H1 (cell line): ENCODE measurements at regions not wholly inside any gene's neighbourhood (a gene's known extent, or its start where the extent isn't known, plus 50 kb on each side); places are given as distances from the start of the nearest gene placed in this dataset.

Source experiments
- CTCF ChIA-PET: fragments of 300-600 bp; sonication (Branson Sonifier 250); formaldehyde crosslinking; loops from one replicate; lab custom pipeline; 2021; ENCODE audit not compliant: partially characterized antibody; lab: Charles Lee
- POLR2A ChIA-PET: fragments of 300-600 bp; sonication (Branson Sonifier 250); formaldehyde crosslinking; loops from one replicate; lab custom pipeline; 2021; ENCODE audit warnings: inconsistent platforms; ENCODE audit not compliant: partially characterized antibody; lab: Charles Lee
- DNase-seq, 2 experiments: peaks; one replicate each; pipeline versions ENCODE4 v3.0.0 to v3.0.0-alpha.2; 2010 to 2022; ENCODE audit warnings: low spot score in 2 of 2, low read depth in 1 of 2, mixed read lengths in 1 of 2
- FAIRE-seq: peaks from 2 replicates; lab custom pipeline; 2011; peaks lifted over from hg19 to GRCh38; lab: Jason Lieb, UNC
- H2AFZ ChIP-seq: 2 replicates; pipeline ENCODE4 v1.8.1; 2012; ENCODE audit warnings: low read length, inconsistent platforms
- H2AK5ac ChIP-seq: 2 replicates; pipeline ENCODE4 v1.6.1; 2013; ENCODE audit warnings: low read depth, low read length
- H2BK120ac ChIP-seq: replicated peaks from 2 replicates; pipeline ENCODE3; 2013; ENCODE audit warnings: low read depth, low read length, inconsistent platforms
- H2BK12ac ChIP-seq: 2 replicates; pipeline ENCODE4 v1.6.1; 2013; ENCODE audit warnings: low read depth, low read length
- H2BK15ac ChIP-seq: 2 replicates; pipeline ENCODE4 v1.6.1; 2013; ENCODE audit warnings: low read length
- H2BK20ac ChIP-seq: 2 replicates; pipeline ENCODE4 v1.6.1; 2013; ENCODE audit warnings: low read length
- H2BK5ac ChIP-seq: 2 replicates; pipeline ENCODE4 v1.6.1; 2013; ENCODE audit warnings: low read depth, low read length
- H3K14ac ChIP-seq: 2 replicates; pipeline ENCODE4 v1.6.1; 2013; ENCODE audit warnings: inconsistent platforms; ENCODE audit not compliant: insufficient read length
- H3K18ac ChIP-seq: 2 replicates; pipeline ENCODE4 v1.6.1; 2013; ENCODE audit warnings: low read length; ENCODE audit errors: extremely low read depth
- H3K23ac ChIP-seq: 2 replicates; pipeline ENCODE4 v1.6.1; 2013; ENCODE audit warnings: inconsistent platforms; ENCODE audit not compliant: insufficient read length
- H3K23me2 ChIP-seq: 2 replicates; pipeline ENCODE4 v1.6.1; 2013; ENCODE audit warnings: low read depth, low read length
- H3K27ac ChIP-seq: 2 replicates; pipeline ENCODE4 v1.6.1; 2011; ENCODE audit warnings: low read depth, low read length, inconsistent platforms
- H3K27me3 ChIP-seq, 4 experiments: replicated peaks in 1 of 4; 1 replicate in 1 of 4; 2 replicates in 3 of 4; pipeline versions ENCODE4 v1.6.1 to v1.8.1; 2011 to 2013; ENCODE audit warnings: low read length in 3 of 4, mild to moderate bottlenecking in 3 of 4, inconsistent platforms in 2 of 4, mixed read lengths in 2 of 4, moderate library complexity in 1 of 4; ENCODE audit not compliant: control insufficient read depth in 3 of 4, insufficient read depth in 3 of 4; ENCODE audit errors: extremely low read depth in 1 of 4
- H3K36me3 ChIP-seq, 4 experiments: 2 replicates each; pipeline versions ENCODE4 v1.6.1 to v1.8.1; 2011 to 2013; ENCODE audit warnings: mild to moderate bottlenecking in 4 of 4, low read length in 3 of 4, moderate library complexity in 2 of 4, control low read depth in 1 of 4, inconsistent platforms in 1 of 4; ENCODE audit not compliant: insufficient read depth in 4 of 4, control insufficient read depth in 2 of 4
- H3K4ac ChIP-seq: replicated peaks from 2 replicates; pipeline ENCODE3; 2013; ENCODE audit warnings: low read length, low read depth, mixed read lengths, inconsistent platforms; ENCODE audit not compliant: insufficient read length
- H3K4me1 ChIP-seq, 4 experiments: replicated peaks in 1 of 4; 1 replicate in 1 of 4; 2 replicates in 3 of 4; pipeline versions ENCODE4 v1.6.1 to v1.8.1; 2011 to 2013; ENCODE audit warnings: low read length in 3 of 4, inconsistent platforms in 2 of 4, mixed read lengths in 1 of 4; ENCODE audit not compliant: insufficient read depth in 4 of 4, control insufficient read depth in 3 of 4
- H3K4me2 ChIP-seq, 2 experiments: 2 replicates each; pipeline versions ENCODE4 v1.6.1 to v1.8.1; 2011 to 2013; ENCODE audit warnings: low read depth in 2 of 2, low read length in 2 of 2, control low read depth in 1 of 2, inconsistent platforms in 1 of 2, mild to moderate bottlenecking in 1 of 2; ENCODE audit not compliant: insufficient read depth in 1 of 2
- H3K4me3 ChIP-seq, 4 experiments: fragments of 200-600, 300-600 bp in 1 of 4; sonication (generic), shearing (Covaris generic), sonication (Bioruptor Twin) in 1 of 4; 2 replicates each; pipeline versions ENCODE4 v1.5.1 to v1.8.1; 2011 to 2016; ENCODE audit warnings: low read length in 4 of 4, low read depth in 3 of 4, control low read depth in 2 of 4, inconsistent platforms in 2 of 4, mild to moderate bottlenecking in 2 of 4, mixed read lengths in 1 of 4, moderate library complexity in 1 of 4; ENCODE audit not compliant: insufficient read depth in 2 of 4; ENCODE audit errors: extremely low read depth in 1 of 4
- H3K56ac ChIP-seq: replicated peaks from 2 replicates; pipeline ENCODE3; 2013; ENCODE audit warnings: low read depth, mild to moderate bottlenecking, mixed read lengths, low read length, inconsistent platforms; ENCODE audit not compliant: insufficient read length
- H3K79me1 ChIP-seq: 2 replicates; pipeline ENCODE4 v1.6.1; 2013; ENCODE audit warnings: low read depth, low read length, control low read depth
- H3K79me2 ChIP-seq, 2 experiments: 2 replicates each; pipeline versions ENCODE4 v1.6.1 to v1.8.1; 2012 to 2013; ENCODE audit warnings: low read length in 2 of 2, mild to moderate bottlenecking in 2 of 2, inconsistent platforms in 1 of 2; ENCODE audit not compliant: insufficient read depth in 2 of 2, control insufficient read depth in 1 of 2
- H3K9ac ChIP-seq, 4 experiments: replicated peaks in 1 of 4; 1 replicate in 1 of 4; 2 replicates in 3 of 4; pipeline versions ENCODE4 v1.6.1 to v1.8.1; 2011 to 2013; ENCODE audit warnings: low read depth in 3 of 4, low read length in 3 of 4, control low read depth in 2 of 4, mild to moderate bottlenecking in 2 of 4, moderate library complexity in 2 of 4, inconsistent platforms in 1 of 4; ENCODE audit errors: extremely low read depth in 1 of 4
- H3K9me3 ChIP-seq, 2 experiments: 2 replicates each; pipeline versions ENCODE4 v1.6.1 to v1.8.1; 2012 to 2013; ENCODE audit warnings: mild to moderate bottlenecking in 2 of 2, moderate library complexity in 2 of 2, control low read depth in 1 of 2, inconsistent platforms in 1 of 2, low read depth in 1 of 2, low read length in 1 of 2, mixed read lengths in 1 of 2; ENCODE audit not compliant: insufficient read depth in 2 of 2
- H4K20me1 ChIP-seq, 2 experiments: replicated peaks in 1 of 2; 2 replicates each; pipeline versions ENCODE3 to v1.8.1; 2011 to 2013; ENCODE audit warnings: inconsistent platforms in 2 of 2, low read length in 2 of 2, mild to moderate bottlenecking in 1 of 2; ENCODE audit not compliant: insufficient read depth in 2 of 2, control insufficient read depth in 1 of 2
- H4K5ac ChIP-seq: 2 replicates; pipeline ENCODE4 v1.6.1; 2013; ENCODE audit warnings: low read length, low read depth, mixed read lengths, inconsistent platforms; ENCODE audit not compliant: insufficient read length
- H4K8ac ChIP-seq: 2 replicates; pipeline ENCODE4 v1.8.0; 2013; ENCODE audit warnings: mild to moderate bottlenecking, moderate library complexity, low read length, inconsistent platforms; ENCODE audit not compliant: insufficient read depth; ENCODE audit errors: extremely low read depth
- H4K91ac ChIP-seq: replicated peaks from 2 replicates; pipeline ENCODE3; 2013; ENCODE audit warnings: low read length, mixed read lengths, inconsistent platforms; ENCODE audit not compliant: insufficient read length
- ATF2 ChIP-seq: IDR thresholded peaks from 2 replicates; pipeline ENCODE4 v1.6.1; 2012; ENCODE audit warnings: low read length, inconsistent platforms
- BCL11A ChIP-seq, 2 experiments: IDR thresholded peaks; one replicate each; pipeline ENCODE4 v1.6.1; 2011; ENCODE audit warnings: low read depth in 2 of 2, low read length in 2 of 2, mild to moderate bottlenecking in 2 of 2
- CHD1 ChIP-seq: IDR thresholded peaks from 2 replicates; pipeline ENCODE4 v1.6.1; 2012; ENCODE audit warnings: low read depth, low read length, improper control_type of control experiment
- EP300 ChIP-seq, 2 experiments: IDR thresholded peaks; 1 replicate in 1 of 2; 2 replicates in 1 of 2; pipeline ENCODE4 v1.6.1; 2011 to 2012; ENCODE audit warnings: low read depth in 2 of 2, low read length in 2 of 2, mild to moderate bottlenecking in 2 of 2, borderline replicate concordance in 1 of 2, inconsistent platforms in 1 of 2, moderate library complexity in 1 of 2
- MAX ChIP-seq: IDR thresholded peaks from 2 replicates; pipeline ENCODE4 v1.6.1; 2012; ENCODE audit warnings: inconsistent platforms
- NRF1 ChIP-seq: IDR thresholded peaks from 2 replicates; pipeline ENCODE4 v1.6.1; 2011; ENCODE audit warnings: mild to moderate bottlenecking, low read depth, low read length, improper control_type of control experiment
- RXRA ChIP-seq: IDR thresholded peaks from 2 replicates; pipeline ENCODE4 v1.6.1; 2011; ENCODE audit warnings: low read depth, mild to moderate bottlenecking, low read length, moderate library complexity; ENCODE audit not compliant: insufficient read depth
- SIRT6 ChIP-seq: IDR thresholded peaks from one replicate; pipeline ENCODE4 v1.7.1; 2012; ENCODE audit warnings: low read length, inconsistent platforms
- SP1 ChIP-seq: IDR thresholded peaks from 2 replicates; pipeline ENCODE4 v1.6.1; 2011; ENCODE audit warnings: low read depth, low read length
- SRF ChIP-seq: IDR thresholded peaks from 2 replicates; pipeline ENCODE4 v1.6.1; 2011; ENCODE audit warnings: mild to moderate bottlenecking, low read depth, low read length, moderate library complexity
- WGBS, 2 experiments: shearing (Covaris generic) in 1 of 2; methylation state at CpG; one replicate each; pipeline versions ENCODE4 v1.1.6 to v1.1.7; 2013 to 2015; ENCODE audit warnings: low lambda C conversion rate in 2 of 2, mixed read lengths in 2 of 2, inconsistent platforms in 1 of 2, low coverage in 1 of 2, missing lambda C conversion rate in 1 of 2; ENCODE audit not compliant: insufficient replicate concordance in 2 of 2, insufficient coverage in 1 of 2, insufficient read length in 1 of 2; ENCODE audit errors: extremely low coverage in 1 of 2, missing lambda C conversion rate in 1 of 2; 5-methylcytosine and 5-hydroxymethylcytosine counted together

GRCh38 chr1:88126467-88126866 lies 557.6 kb upstream of the PKN2 start:
- POLR2A ChIA-PET, result no interaction called here
- 94% methylated on average over 2 of the region's 2 CpGs; no CpG with 5 or more reads in 1 of the 2 experiments for WGBS, 2 experiments
- peaks cover 0 to 3% of the 10 kb centered on the region in 2 experiments; a peak in 1 of 4 replicates for H3K9me3 ChIP-seq
- no peak overlapping the region for H3K14ac ChIP-seq
- TF ChIP-seq SRF (no peak), RXRA (no peak), ATF2 (no peak), CHD1 (no peak), SP1 (no peak), BCL11A (IDR thresholded peaks at IDR 0.05; ENCODE audit: low read depth in 2 of 2, low read length in 2 of 2) (no peak), MAX (no peak), EP300 (IDR thresholded peaks at IDR 0.05; ENCODE audit: borderline replicate concordance in 1 of 2, low read depth in 2 of 2, low read length in 2 of 2) (no peak), NRF1 (no peak), SIRT6 (no peak)
- TF ChIP-seq, all 59 proteins: peak for 0
- H3K36me3 ChIP-seq, result no peaks in the 10 kb centered on the region; a peak in 1 of 8 replicates
- no peak overlapping the region for H4K8ac ChIP-seq
- no peak overlapping the region for H3K9ac ChIP-seq
- no peak overlapping the region for H3K18ac ChIP-seq
- peaks cover 3% of the 10 kb centered on the region; the same call in 1 of the 2 replicates for H3K23me2 ChIP-seq
- H3K79me1 ChIP-seq, result no peaks in the 10 kb centered on the region
- no peak overlapping the region for H2BK12ac ChIP-seq
- H2BK5ac ChIP-seq, result no peak overlapping the region
- H2BK120ac ChIP-seq, result no peak overlapping the region
- no peak overlapping the region for H3K4ac ChIP-seq
- H2AFZ ChIP-seq, result no peak overlapping the region
- H2BK20ac ChIP-seq, result no peak overlapping the region
- DNase-seq (no peak), FAIRE-seq (no peak)
- no peak overlapping the region for H3K4me2 ChIP-seq
- H2BK15ac ChIP-seq, result no peak overlapping the region
- no peak overlapping the region for H2AK5ac ChIP-seq
- CTCF ChIA-PET, result no interaction called here
- no peak overlapping the region for H4K5ac ChIP-seq
- H3K4me1 ChIP-seq, result peaks cover 0 to 3% (median 0%) of the 10 kb centered on the region in 4 experiments; a peak in 1 of 7 replicates
- no peak overlapping the region for H3K56ac ChIP-seq
- no peaks in the 10 kb centered on the region for H4K20me1 ChIP-seq
- no peak overlapping the region for H3K4me3 ChIP-seq
- no peak overlapping the region for H3K27ac ChIP-seq
- no peak overlapping the region for H4K91ac ChIP-seq
- no peaks in the 10 kb centered on the region for H3K79me2 ChIP-seq
- H3K23ac ChIP-seq, result no peak overlapping the region
- H3K27me3 ChIP-seq, result no peaks in the 10 kb centered on the region
